ENCODE measurements at regions not wholly inside any gene's neighbourhood (a gene's known extent, or its start where the extent isn't known, plus 50 kb on each side); places are given as distances from the start of the nearest gene placed in this dataset.

GRCh38 chr2:46239175-46239846, 57.9 kb upstream of the EPAS1 start:
- Histone ChIP-seq H3K36me3 (no peaks in the 10 kb centered on the region), H3K9me3 (no peaks in the 10 kb centered on the region), H3K4me3 (no peak overlapping the region), H3K4me1 (no peaks in the 10 kb centered on the region), H3K27ac (no peak overlapping the region), H3K27me3 (no peaks in the 10 kb centered on the region)
- intact Hi-C loops (cut with DNase I) = no loop called here
- peak in 2 of 4 donors; percentile 16 to 54 for ATAC-seq
- TF ChIP-seq CTCF (IDR thresholded peaks at IDR 0.05) = no peak
- FAIRE-seq = no peak
- DNase-seq = no peak
- WGBS, 2 donors = 78 to 83% methylated on average over 5 of the region's 5 CpGs

GRCh38 chr2:46239847-46240181, 57.4 kb upstream of the EPAS1 start:
- Histone ChIP-seq H3K36me3 (no peaks in the 10 kb centered on the region), H3K4me1 (no peaks in the 10 kb centered on the region), H3K9me3 (no peaks in the 10 kb centered on the region), H3K27ac (no peak overlapping the region), H3K4me3 (no peak overlapping the region), H3K27me3 (no peaks in the 10 kb centered on the region)
- FAIRE-seq (no peak), ATAC-seq (peak in 1 of 4 donors; percentile 18), DNase-seq (no peak)
- intact Hi-C loops (cut with DNase I) = no loop called here
- no peak for TF ChIP-seq CTCF (IDR thresholded peaks at IDR 0.05)
- WGBS, 2 donors = 90 to 94% methylated on average over 4 of the region's 4 CpGs

- TF ChIP-seq CTCF (IDR thresholded peaks at IDR 0.05) = no peak
- Histone ChIP-seq H3K4me1 (no peaks in the 10 kb centered on the region), H3K36me3 (no peaks in the 10 kb centered on the region), H3K27me3 (no peaks in the 10 kb centered on the region), H3K9me3 (no peaks in the 10 kb centered on the region), H3K4me3 (no peak overlapping the region), H3K27ac (no peak overlapping the region)
- peak in 1 of 4 donors; percentile 40 for ATAC-seq
- intact Hi-C loops (cut with DNase I) = no loop called here
- no peak for DNase-seq
- no peak for FAIRE-seq
- 65 to 79% methylated on average over 2 of the region's 2 CpGs for WGBS, 2 donors
Measured at GRCh38 chr2:46241344-46241743, 55.9 kb upstream of the EPAS1 start.

- Histone ChIP-seq H3K4me1 (no peaks in the 10 kb centered on the region), H3K27me3 (no peaks in the 10 kb centered on the region), H3K27ac (no peak overlapping the region), H3K36me3 (no peaks in the 10 kb centered on the region), H3K4me3 (no peak overlapping the region), H3K9me3 (no peaks in the 10 kb centered on the region)
- DNase-seq (no peak), FAIRE-seq (no peak), ATAC-seq (no peak)
- intact Hi-C loops (cut with DNase I) = no loop called here
- WGBS, 2 donors = 95 to 98% methylated on average over 7 of the region's 7 CpGs
- no peak for TF ChIP-seq CTCF (IDR thresholded peaks at IDR 0.05)
Measured at GRCh38 chr2:46245869-46246268, 51.3 kb upstream of the EPAS1 start.

GRCh38 chr2:46246790-46247189, 50.4 kb upstream of the EPAS1 start:
- DNase-seq = no peak
- TF ChIP-seq CTCF (IDR thresholded peaks at IDR 0.05) = no peak
- FAIRE-seq = no peak
- Histone ChIP-seq H3K27me3 (no peaks in the 10 kb centered on the region), H3K4me3 (no peak overlapping the region), H3K27ac (no peak overlapping the region), H3K4me1 (no peaks in the 10 kb centered on the region), H3K36me3 (no peaks in the 10 kb centered on the region), H3K9me3 (no peaks in the 10 kb centered on the region)
- intact Hi-C loops (cut with DNase I) = no loop called here
- ATAC-seq = no peak
- 60 to 67% methylated on average over 1 of the region's 1 CpG for WGBS, 2 donors

Measured in pancreas (tissue), 10 donors.